H1 (cell line): ENCODE measurements at regions not wholly inside any gene's neighbourhood (a gene's known extent, or its start where the extent isn't known, plus 50 kb on each side); places are given as distances from the start of the nearest gene placed in this dataset.

Experiments
- CREB1 ChIP-seq: IDR thresholded peaks from 2 replicates; pipeline ENCODE4 v1.6.1; 2012; ENCODE audit warnings: inconsistent platforms
- CTCF ChIP-seq, 3 experiments: IDR thresholded peaks; 1 replicate in 2 of 3; 2 replicates in 1 of 3; pipeline versions ENCODE4 v1.5.1 to v1.6.1; 2011; ENCODE audit warnings: low read length in 3 of 3, mild to moderate bottlenecking in 3 of 3, inconsistent platforms in 2 of 3, low read depth in 1 of 3, moderate library complexity in 1 of 3; ENCODE audit not compliant: insufficient read depth in 1 of 3; ENCODE audit errors: control extremely low read depth in 1 of 3
- EP300 ChIP-seq, 2 experiments: IDR thresholded peaks; 1 replicate in 1 of 2; 2 replicates in 1 of 2; pipeline ENCODE4 v1.6.1; 2011 to 2012; ENCODE audit warnings: low read depth in 2 of 2, low read length in 2 of 2, mild to moderate bottlenecking in 2 of 2, borderline replicate concordance in 1 of 2, inconsistent platforms in 1 of 2, moderate library complexity in 1 of 2
- POLR2A ChIP-seq, 2 experiments: IDR thresholded peaks; 1 replicate in 1 of 2; 2 replicates in 1 of 2; pipeline ENCODE4 v1.6.1; 2011; ENCODE audit warnings: low read depth in 2 of 2, low read length in 2 of 2, mild to moderate bottlenecking in 2 of 2; ENCODE audit errors: control extremely low read depth in 1 of 2
- RXRA ChIP-seq: IDR thresholded peaks from 2 replicates; pipeline ENCODE4 v1.6.1; 2011; ENCODE audit warnings: low read depth, mild to moderate bottlenecking, low read length, moderate library complexity; ENCODE audit not compliant: insufficient read depth
- TAF1 ChIP-seq: IDR thresholded peaks from 2 replicates; pipeline ENCODE4 v1.6.1; 2011; ENCODE audit warnings: mild to moderate bottlenecking, low read depth, low read length

- TF ChIP-seq CTCF (IDR thresholded peaks at IDR 0.05; ENCODE audit: control extremely low read depth in 1 of 3, insufficient read depth in 1 of 3, low read depth in 1 of 3, low read length in 3 of 3) (no peak), EP300 (IDR thresholded peaks at IDR 0.05; ENCODE audit: borderline replicate concordance in 1 of 2, low read depth in 2 of 2, low read length in 2 of 2) (no peak), TAF1 (no peak), CREB1 (no peak), RXRA (no peak), POLR2A (IDR thresholded peaks at IDR 0.05; ENCODE audit: control extremely low read depth in 1 of 2, low read depth in 2 of 2, low read length in 2 of 2) (no peak)
Observed at GRCh38 chr2:187206071-187206470, 242.0 kb downstream of the CALCRL start.
